GM13976 (cell line): ENCODE measurements at regions not wholly inside any gene's neighbourhood (a gene's known extent, or its start where the extent isn't known, plus 50 kb on each side); places are given as distances from the start of the nearest gene placed in this dataset.

Experiments used
- DNase-seq: peaks from one replicate; pipeline ENCODE4 v3.0.0; 2012; ENCODE audit warnings: low spot score
- CTCF ChIP-seq: IDR thresholded peaks from 2 replicates; pipeline ENCODE4 v1.5.1; 2012; ENCODE audit warnings: borderline replicate concordance, mild to moderate bottlenecking; ENCODE audit not compliant: insufficient read depth; ENCODE audit errors: extremely low read depth, missing control alignments, control extremely low read depth
- in situ Hi-C: fragments of 300-500 bp; cut with MboI; formaldehyde crosslinking; loops from one replicate; pipeline ENCODE4 v1.12.0; 2022; ENCODE audit warnings: low sequenced_read_pairs, mixed read lengths, inconsistent platforms; ENCODE audit not compliant: unreplicated experiment

- in situ Hi-C loops: no loop called here
- no peak for TF ChIP-seq CTCF
- DNase-seq: no peak
Observed at GRCh38 chr15:93646193-93646592, 557.2 kb upstream of the RGMA start.

GRCh38 chr15:93645594-93645993 lies 556.6 kb upstream of the RGMA start:
- in situ Hi-C loops: no loop called here
- no peak for TF ChIP-seq CTCF
- no peak for DNase-seq

- in situ Hi-C loops: no loop called here
- TF ChIP-seq CTCF: no peak
- no peak for DNase-seq
Observed at GRCh38 chr15:93644595-93644994, 555.6 kb upstream of the RGMA start.

GRCh38 chr15:93640411-93640962 lies 551.5 kb upstream of the RGMA start:
- TF ChIP-seq CTCF: no peak
- in situ Hi-C loops: no loop called here
- no peak for DNase-seq

GRCh38 chr15:93631958-93632618 lies 543.1 kb upstream of the RGMA start:
- no peak for DNase-seq
- in situ Hi-C loops: no loop called here
- TF ChIP-seq CTCF: no peak

- DNase-seq: no peak
- in situ Hi-C loops: no loop called here
- no peak for TF ChIP-seq CTCF
Observed at GRCh38 chr15:93619597-93619996, 530.6 kb upstream of the RGMA start.

GRCh38 chr15:93617443-93617842 lies 528.4 kb upstream of the RGMA start:
- in situ Hi-C loops: no loop called here
- DNase-seq: no peak
- TF ChIP-seq CTCF: no peak
